NCI-H1048 (cell line): ENCODE measurements at regions not wholly inside any gene's neighbourhood (a gene's known extent, or its start where the extent isn't known, plus 50 kb on each side); places are given as distances from the start of the nearest gene placed in this dataset.
"Not testable (repeated sequence)": the region's sequence is repeated elsewhere in the genome, so short reads cannot be mapped to it uniquely, and the experiment has no call there.

Experiments
- DNase-seq: peaks from one replicate; lab custom pipeline; 2025; lab: John Stamatoyannopoulos, UW

DNA sequence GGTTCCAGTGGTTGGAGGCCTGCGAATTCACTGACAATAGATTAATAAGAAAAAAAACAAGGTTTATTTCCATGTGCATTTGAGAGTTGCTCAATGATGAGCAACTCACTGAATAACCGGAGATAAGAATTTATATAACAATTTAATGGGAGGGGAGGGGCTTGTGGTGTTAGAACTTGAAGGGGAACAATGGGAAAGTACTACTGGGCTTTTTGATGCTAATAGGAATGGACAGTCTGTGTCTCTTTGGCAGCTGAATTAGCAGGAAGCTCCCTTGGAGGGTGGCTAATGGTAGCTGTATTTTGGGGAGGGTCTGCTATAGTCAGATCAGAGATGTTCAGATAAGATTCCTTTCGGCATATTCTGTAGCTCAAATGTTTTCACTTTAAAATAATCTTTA lies 62.4 kb upstream of the GMDS start:
- DNase-seq: no peak

DNA sequence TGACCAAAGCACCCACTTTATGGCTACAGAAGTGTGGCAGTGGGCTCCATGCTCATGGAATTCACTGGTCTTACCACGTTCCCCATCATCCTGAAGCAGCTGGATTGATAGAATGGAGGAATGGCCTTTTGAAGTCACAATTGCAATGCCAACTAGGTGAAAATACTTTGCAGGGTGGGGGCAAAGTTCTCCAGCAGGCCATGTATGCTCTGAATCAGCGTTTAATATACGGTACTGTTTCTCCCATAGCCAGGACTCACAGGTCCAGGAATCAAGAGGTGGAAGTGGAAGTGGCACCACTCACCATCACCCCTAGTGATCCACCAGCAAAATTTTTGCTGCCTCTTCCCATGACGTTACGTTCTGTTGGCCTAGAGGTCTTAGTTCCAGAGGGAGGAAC lies 60.5 kb upstream of the GMDS start:
- DNase-seq: no peak

DNA sequence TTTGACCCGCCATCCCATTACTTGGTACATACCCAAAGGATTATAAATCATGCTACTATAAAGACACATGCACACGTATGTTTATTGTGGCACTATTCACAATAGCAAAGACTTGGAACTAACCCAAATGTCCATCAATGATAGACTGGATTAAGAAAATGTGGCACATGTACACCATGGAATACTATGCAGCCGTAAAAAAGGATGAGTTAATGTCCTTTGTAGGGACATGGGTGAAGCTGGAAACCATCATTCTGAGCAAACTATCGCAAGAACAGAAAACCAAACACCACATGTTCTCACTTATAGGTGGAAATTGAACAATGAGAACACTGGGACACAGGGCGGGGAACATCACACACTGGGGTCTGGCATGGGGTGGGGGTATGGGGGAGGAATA lies 57.1 kb upstream of the GMDS start:
- not testable (repeated sequence) for DNase-seq

DNA sequence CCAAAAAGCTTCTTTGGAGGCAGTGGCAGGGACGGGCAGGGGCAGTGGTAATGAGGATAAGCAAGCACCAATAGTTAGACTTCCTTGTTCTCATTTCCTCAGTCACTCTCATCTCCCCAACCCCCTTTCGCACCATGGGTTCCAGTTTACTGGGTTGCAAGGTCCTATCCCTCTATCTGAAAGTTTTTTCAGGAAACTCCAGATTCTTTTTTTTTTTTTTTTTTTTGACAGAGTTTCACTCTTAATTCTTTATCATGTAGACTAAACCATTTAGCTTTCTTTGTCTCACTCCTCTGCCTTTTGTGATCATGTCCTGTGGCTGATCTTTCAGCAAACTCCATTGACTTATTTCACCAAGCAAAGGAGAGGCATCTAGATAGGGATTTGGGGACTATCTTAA lies 51.4 kb upstream of the GMDS start:
- no peak for DNase-seq
